Mucosa of descending colon (tissue), 3 donors: ENCODE measurements at regions not wholly inside any gene's neighbourhood (a gene's known extent, or its start where the extent isn't known, plus 50 kb on each side); places are given as distances from the start of the nearest gene placed in this dataset.

Experiments used
- ATAC-seq: fragments of 200-7000 bp; cut with Tn5 transposase; one replicate; pipeline ENCODE4 v1.9.1; 2020; ENCODE audit warnings: mild to moderate bottlenecking, moderate library complexity
- DNase-seq, 3 donors: peaks; one replicate each; pipeline ENCODE4 v3.0.0-alpha.2; 2020
- H3K36me3 ChIP-seq: fragments of 200-600 bp; one replicate; pipeline ENCODE4 v1.8.0; 2021; ENCODE audit warnings: low read depth, mild to moderate bottlenecking
- H3K4me1 ChIP-seq: fragments of 200-600 bp; one replicate; pipeline ENCODE4 v1.8.0; 2021; ENCODE audit warnings: low read depth, mild to moderate bottlenecking
- H3K4me3 ChIP-seq: fragments of 200-600 bp; one replicate; pipeline ENCODE4 v1.8.0; 2021; ENCODE audit warnings: mild to moderate bottlenecking
- H3K9me3 ChIP-seq: fragments of 200-600 bp; one replicate; pipeline ENCODE4 v1.8.0; 2021; ENCODE audit warnings: mild to moderate bottlenecking
- CTCF ChIP-seq: fragments of 200-600 bp; IDR thresholded peaks from one replicate; pipeline ENCODE4 v1.8.0; 2022; ENCODE audit warnings: antibody characterized with exemption, mild to moderate bottlenecking
- intact Hi-C, 2 donors: fragments of 100-400 bp; cut with DNase I in 1 of 2; cut with micrococcal nuclease in 1 of 2; formaldehyde crosslinking; loops; one replicate each; pipeline versions ENCODE4 v1.11.0 to v1.11.1; 2022; cut with DNase I, micrococcal nuclease
- donor health status: DM: no; HTN: no; CAD: no; lungs with moderate emphysema.
- donor health status: DM: no; HTN: no; CAD: no.
- donor health status: DM: no; HTN: yes; CAD: no.

GRCh38 chr12:81809829-81810595 lies 50.9 kb upstream of the PPFIA2 start:
- no peaks in the 10 kb centered on the region for H3K36me3 ChIP-seq
- no peak for ATAC-seq
- intact Hi-C loops = no loop called here
- no peak for DNase-seq
- no peak overlapping the region for H3K4me3 ChIP-seq
- no peaks in the 10 kb centered on the region for H3K4me1 ChIP-seq
- H3K9me3 ChIP-seq = no peaks in the 10 kb centered on the region
- TF ChIP-seq CTCF = no peak

GRCh38 chr12:81809113-81809777 lies 50.1 kb upstream of the PPFIA2 start:
- no peak for DNase-seq
- Histone ChIP-seq H3K4me3 (no peak overlapping the region), H3K9me3 (no peaks in the 10 kb centered on the region), H3K36me3 (no peaks in the 10 kb centered on the region), H3K4me1 (no peaks in the 10 kb centered on the region)
- intact Hi-C loops = no loop called here
- no peak for TF ChIP-seq CTCF
- ATAC-seq = no peak
